GM13976 (cell line): ENCODE measurements at regions not wholly inside any gene's neighbourhood (a gene's known extent, or its start where the extent isn't known, plus 50 kb on each side); places are given as distances from the start of the nearest gene placed in this dataset.

Experiments used
- DNase-seq: peaks from one replicate; pipeline ENCODE4 v3.0.0; 2012; ENCODE audit warnings: low spot score
- CTCF ChIP-seq: IDR thresholded peaks from 2 replicates; pipeline ENCODE4 v1.5.1; 2012; ENCODE audit warnings: borderline replicate concordance, mild to moderate bottlenecking; ENCODE audit not compliant: insufficient read depth; ENCODE audit errors: extremely low read depth, missing control alignments, control extremely low read depth
- in situ Hi-C: fragments of 300-500 bp; cut with MboI; formaldehyde crosslinking; loops from one replicate; pipeline ENCODE4 v1.12.0; 2022; ENCODE audit warnings: low sequenced_read_pairs, mixed read lengths, inconsistent platforms; ENCODE audit not compliant: unreplicated experiment

GRCh38 chr16:51374790-51375189 lies 223.7 kb upstream of the SALL1 start:
- in situ Hi-C loops: no loop called here
- no peak for DNase-seq

GRCh38 chr16:51374346-51374745 lies 223.3 kb upstream of the SALL1 start:
- DNase-seq: no peak
- TF ChIP-seq CTCF: no peak
- in situ Hi-C loops: no loop called here

More at GRCh38 chr16:51374790-51375189, 223.7 kb upstream of the SALL1 start:
- TF ChIP-seq CTCF: no peak

- no peak for DNase-seq
- in situ Hi-C loops: no loop called here
- TF ChIP-seq CTCF: no peak
Observed at GRCh38 chr16:51365715-51366114, 214.6 kb upstream of the SALL1 start.

GRCh38 chr16:51359141-51359955 lies 208.3 kb upstream of the SALL1 start:
- DNase-seq: no peak
- in situ Hi-C loops: no loop called here

GRCh38 chr16:51357839-51358238 lies 206.8 kb upstream of the SALL1 start:
- DNase-seq: no peak

More at GRCh38 chr16:51359141-51359955, 208.3 kb upstream of the SALL1 start:
- no peak for TF ChIP-seq CTCF

GRCh38 chr16:51355875-51356274 lies 204.8 kb upstream of the SALL1 start:
- TF ChIP-seq CTCF: no peak
- no peak for DNase-seq
- in situ Hi-C loops: no loop called here

More at GRCh38 chr16:51357839-51358238, 206.8 kb upstream of the SALL1 start:
- in situ Hi-C loops: no loop called here
- TF ChIP-seq CTCF: no peak
